GM06990 (cell line): ENCODE measurements at regions not wholly inside any gene's neighbourhood (a gene's known extent, or its start where the extent isn't known, plus 50 kb on each side); places are given as distances from the start of the nearest gene placed in this dataset.

ENCODE experiments used
- DNase-seq: peaks from one replicate; pipeline ENCODE4 v3.0.0-alpha.2; 2011; ENCODE audit not compliant: insufficient read length; ENCODE audit errors: extremely low read depth
- H3K27me3 ChIP-seq: replicated peaks from 2 replicates; pipeline ENCODE4 v1.6.0; 2011; ENCODE audit warnings: low read length; ENCODE audit not compliant: control insufficient read depth, insufficient read depth
- H3K36me3 ChIP-seq: 2 replicates; pipeline ENCODE4 v1.5.1; 2011; ENCODE audit warnings: low read length; ENCODE audit not compliant: control insufficient read depth, insufficient read depth
- H3K4me3 ChIP-seq: replicated peaks from 2 replicates; pipeline ENCODE4 v1.5.1; 2011; ENCODE audit warnings: low read depth, mild to moderate bottlenecking, control low read depth, low read length
- CTCF ChIP-seq: IDR thresholded peaks from 2 replicates; pipeline ENCODE4 v1.5.1; 2011; ENCODE audit warnings: low read length, control low read depth, mild to moderate bottlenecking, inconsistent platforms; ENCODE audit not compliant: insufficient read depth, poor library complexity, severe bottlenecking

- H3K36me3 ChIP-seq: no peaks in the 10 kb centered on the region
- TF ChIP-seq CTCF: no peak
- no peak for DNase-seq
- H3K4me3 ChIP-seq: no peak overlapping the region
- no peaks in the 10 kb centered on the region for H3K27me3 ChIP-seq
Measured at GRCh38 chr4:171565130-171565788, 247.9 kb upstream of the GALNTL6 start.

- Histone ChIP-seq H3K27me3 (no peaks in the 10 kb centered on the region), H3K4me3 (no peak overlapping the region), H3K36me3 (no peaks in the 10 kb centered on the region)
- DNase-seq: no peak
- no peak for TF ChIP-seq CTCF
Measured at GRCh38 chr4:171561419-171561818, 251.8 kb upstream of the GALNTL6 start.

GRCh38 chr4:171553961-171554360 is 259.2 kb upstream of the GALNTL6 start:
- H3K36me3 ChIP-seq: no peaks in the 10 kb centered on the region
- TF ChIP-seq CTCF: no peak
- H3K27me3 ChIP-seq: no peaks in the 10 kb centered on the region
- no peak overlapping the region for H3K4me3 ChIP-seq
- DNase-seq: no peak

- no peak overlapping the region for H3K4me3 ChIP-seq
- DNase-seq: no peak
- H3K36me3 ChIP-seq: no peaks in the 10 kb centered on the region
- no peak for TF ChIP-seq CTCF
- no peaks in the 10 kb centered on the region for H3K27me3 ChIP-seq
Measured at GRCh38 chr4:171542640-171543039, 270.6 kb upstream of the GALNTL6 start.

- H3K4me3 ChIP-seq: no peak overlapping the region
- TF ChIP-seq CTCF: no peak
- no peaks in the 10 kb centered on the region for H3K27me3 ChIP-seq
- no peak for DNase-seq
- H3K36me3 ChIP-seq: no peaks in the 10 kb centered on the region
Measured at GRCh38 chr4:171538601-171539100, 274.6 kb upstream of the GALNTL6 start.

GRCh38 chr4:171534391-171534790 is 278.8 kb upstream of the GALNTL6 start:
- no peak for TF ChIP-seq CTCF
- no peak overlapping the region for H3K4me3 ChIP-seq
- H3K36me3 ChIP-seq: no peaks in the 10 kb centered on the region
- DNase-seq: no peak
- no peaks in the 10 kb centered on the region for H3K27me3 ChIP-seq
